Ovary (tissue), 7 donors: ENCODE measurements at regions not wholly inside any gene's neighbourhood (a gene's known extent, or its start where the extent isn't known, plus 50 kb on each side); places are given as distances from the start of the nearest gene placed in this dataset.

Source experiments
- DNase-seq, 5 donors: peaks; one replicate each; pipeline ENCODE4 v3.0.0-alpha.2; 2019 to 2020
- H3K27ac ChIP-seq, 2 donors: fragments of 200-600 bp; one replicate each; pipeline versions ENCODE4 v1.5.1 to v1.8.0; 2019 to 2022
- H3K27me3 ChIP-seq: fragments of 200-600 bp; one replicate; pipeline ENCODE4 v1.8.0; 2022
- H3K36me3 ChIP-seq: fragments of 200-600 bp; sonication (generic); one replicate; pipeline ENCODE4 v1.5.1; 2019
- H3K4me1 ChIP-seq: one replicate; pipeline ENCODE4 v1.8.1; 2013; ENCODE audit warnings: mild to moderate bottlenecking, moderate library complexity; ENCODE audit not compliant: insufficient read depth
- H3K4me3 ChIP-seq: fragments of 200-600 bp; sonication (generic); one replicate; pipeline ENCODE4 v1.5.1; 2017
- H3K9me3 ChIP-seq, 2 donors: fragments of 200-600 bp in 1 of 2; sonication (generic) in 1 of 2; one replicate each; pipeline versions ENCODE4 v1.5.1 to v1.8.1; 2013 to 2019; ENCODE audit warnings: mild to moderate bottlenecking in 1 of 2, moderate library complexity in 1 of 2
- CTCF ChIP-seq, 3 donors: fragments of 450-650 bp in 2 of 3; fragments of 200-600 bp in 1 of 3; IDR thresholded peaks; one replicate each; pipeline versions ENCODE4 v1.5.1 to v1.8.0; 2016 to 2022; ENCODE audit warnings: antibody characterized with exemption in 3 of 3, mild to moderate bottlenecking in 1 of 3
- EP300 ChIP-seq: sonication (generic); formaldehyde crosslinking; IDR thresholded peaks from one replicate; pipeline ENCODE4 v1.6.1; 2017; ENCODE audit warnings: antibody characterized with exemption
- POLR2A ChIP-seq: fragments of 450-650 bp; IDR thresholded peaks from one replicate; pipeline ENCODE4 v1.6.1; 2017; ENCODE audit warnings: antibody characterized with exemption, mild to moderate bottlenecking, moderate library complexity
- WGBS, 3 donors: extraction: QIAGEN DNeasy Blood & Tissue Kit in 1 of 3; methylation state at CpG; one replicate each; pipeline versions ENCODE4 v1.1.5 to v1.1.7; 2013 to 2017; 5-methylcytosine and 5-hydroxymethylcytosine counted together
- intact Hi-C, 4 donors: fragments of 100-400 bp; cut with DNase I; formaldehyde crosslinking; loops; one replicate each; pipeline versions ENCODE4 v1.11.0 to v1.15.1; 2022 to 2023
- donor health status: DM: no; HTN: no; CAD: no; lungs with moderate emphysema.
- donor health status: DM: no; HTN: no; CAD: no.
- donor health status: Bipolar disorder and iron deficiency.
- donor health status: DM: no; HTN: no; CAD: no.
- donor health status: DM: yes; HTN: yes; CAD: no.

GRCh38 chr5:118698774-118699173 lies 289.6 kb downstream of the DTWD2 start:
- no peaks in the 10 kb centered on the region for H3K36me3 ChIP-seq
- H3K9me3 ChIP-seq, result no peaks in the 10 kb centered on the region
- TF ChIP-seq CTCF (IDR thresholded peaks at IDR 0.05), result no peak
- TF ChIP-seq EP300, result no peak
- no peak for TF ChIP-seq POLR2A
- H3K27ac ChIP-seq, result no peak overlapping the region
- H3K4me1 ChIP-seq, result no peaks in the 10 kb centered on the region
- WGBS, 3 donors, result 32 to 58% (median 54%) methylated on average over 2 of the region's 2 CpGs
- no peak for DNase-seq
- H3K4me3 ChIP-seq, result no peak overlapping the region
- no peaks in the 10 kb centered on the region for H3K27me3 ChIP-seq
- intact Hi-C loops, result no loop called here

- Histone ChIP-seq H3K27ac (no peak overlapping the region), H3K4me3 (no peak overlapping the region), H3K36me3 (no peaks in the 10 kb centered on the region), H3K27me3 (no peaks in the 10 kb centered on the region), H3K9me3 (no peaks in the 10 kb centered on the region), H3K4me1 (no peaks in the 10 kb centered on the region)
- WGBS, 3 donors, result 86 to 92% (median 92%) methylated on average over 2 of the region's 2 CpGs
- TF ChIP-seq CTCF (IDR thresholded peaks at IDR 0.05), result no peak
- no peak for TF ChIP-seq POLR2A
- no peak for TF ChIP-seq EP300
- DNase-seq, result no peak
- intact Hi-C loops, result no loop called here
Observed at GRCh38 chr5:118696076-118696475, 292.3 kb downstream of the DTWD2 start.

GRCh38 chr5:118692811-118693342 lies 295.5 kb downstream of the DTWD2 start:
- intact Hi-C loops, result no loop called here
- no peak overlapping the region for H3K4me3 ChIP-seq
- no peaks in the 10 kb centered on the region for H3K9me3 ChIP-seq
- H3K4me1 ChIP-seq, result no peaks in the 10 kb centered on the region
- H3K36me3 ChIP-seq, result no peaks in the 10 kb centered on the region
- no peaks in the 10 kb centered on the region for H3K27me3 ChIP-seq
- TF ChIP-seq EP300 (no peak), POLR2A (no peak), CTCF (IDR thresholded peaks at IDR 0.05) (no peak)
- DNase-seq, result no peak
- no peak overlapping the region for H3K27ac ChIP-seq
- 61 to 73% (median 62%) methylated on average over 4 of the region's 4 CpGs for WGBS, 3 donors

- Histone ChIP-seq H3K4me3 (no peak overlapping the region), H3K36me3 (no peaks in the 10 kb centered on the region), H3K27me3 (no peaks in the 10 kb centered on the region), H3K27ac (no peak overlapping the region), H3K4me1 (no peaks in the 10 kb centered on the region), H3K9me3 (no peaks in the 10 kb centered on the region)
- DNase-seq, result no peak
- intact Hi-C loops, result no loop called here
- TF ChIP-seq CTCF (IDR thresholded peaks at IDR 0.05) (no peak), POLR2A (no peak)
- 77 to 85% (median 82%) methylated on average over 5 of the region's 5 CpGs for WGBS, 3 donors
Observed at GRCh38 chr5:118687661-118688621, 300.4 kb downstream of the DTWD2 start.
